ENCODE measurements at regions not wholly inside any gene's neighbourhood (a gene's known extent, or its start where the extent isn't known, plus 50 kb on each side); places are given as distances from the start of the nearest gene placed in this dataset.

- TF ChIP-seq CTCF (conservative IDR thresholded peaks at IDR 0.05 in 1 of 2, IDR thresholded peaks at IDR 0.05 in 1 of 2; ENCODE audit: extremely low read depth in 1 of 2, insufficient read depth in 1 of 2, low read depth in 1 of 2, low read length in 2 of 2) (no peak), EZH2 (IDR thresholded peaks at IDR 0.05; ENCODE audit: borderline replicate concordance, low read length) (no peak)
These were observed 76.1 kb downstream of the SKIDA1 start for GRCh38 chr10:21449288-21449966.

Data from mammary epithelial cell (primary cell).